Keratinocyte (primary cell): ENCODE measurements at regions not wholly inside any gene's neighbourhood (a gene's known extent, or its start where the extent isn't known, plus 50 kb on each side); places are given as distances from the start of the nearest gene placed in this dataset.

Source experiments
- DNase-seq: peaks from one replicate; pipeline ENCODE4 v3.0.0-alpha.2; 2011; ENCODE audit warnings: low read depth, missing footprints, low spot score
- FAIRE-seq: peaks from 2 replicates; lab custom pipeline; 2011; peaks lifted over from hg19 to GRCh38; lab: Jason Lieb, UNC
- H2AFZ ChIP-seq: 2 replicates; pipeline ENCODE4 v1.6.0; 2012; ENCODE audit warnings: low read length, control low read depth, inconsistent platforms; ENCODE audit not compliant: control insufficient read depth
- H3K27ac ChIP-seq: 2 replicates; pipeline ENCODE4 v1.5.1; 2011; ENCODE audit warnings: low read length; ENCODE audit not compliant: control insufficient read depth, insufficient read depth
- H3K27me3 ChIP-seq: 3 replicates; pipeline ENCODE4 v1.6.0; 2011; ENCODE audit warnings: low read length; ENCODE audit not compliant: control insufficient read depth, insufficient read depth; ENCODE audit errors: extremely low read depth
- H3K36me3 ChIP-seq, 2 experiments: 2 replicates in 1 of 2; 3 replicates in 1 of 2; pipeline ENCODE4 v1.5.1; 2011; ENCODE audit warnings: low read length in 2 of 2, mild to moderate bottlenecking in 1 of 2; ENCODE audit not compliant: control insufficient read depth in 2 of 2, insufficient read depth in 2 of 2; ENCODE audit errors: extremely low read depth in 1 of 2
- H3K4me1 ChIP-seq: 3 replicates; pipeline ENCODE4 v1.5.1; 2011; ENCODE audit warnings: low read length; ENCODE audit not compliant: control insufficient read depth, insufficient read depth; ENCODE audit errors: extremely low read depth
- H3K4me2 ChIP-seq: 3 replicates; pipeline ENCODE4 v1.6.0; 2011; ENCODE audit warnings: low read depth, low read length; ENCODE audit not compliant: control insufficient read depth, insufficient read depth; ENCODE audit errors: extremely low read depth
- H3K4me3 ChIP-seq, 3 experiments: fragments of 200-600 bp in 1 of 3; sonication (generic) in 1 of 3; 2 replicates in 2 of 3; 3 replicates in 1 of 3; pipeline ENCODE4 v1.5.1; 2011 to 2016; ENCODE audit warnings: low read length in 3 of 3, mild to moderate bottlenecking in 3 of 3, control low read depth in 2 of 3, inconsistent platforms in 1 of 3, low read depth in 1 of 3, mixed read lengths in 1 of 3, mixed run types in 1 of 3, moderate library complexity in 1 of 3; ENCODE audit not compliant: control insufficient read depth in 2 of 3, insufficient read depth in 2 of 3; ENCODE audit errors: extremely low read depth in 1 of 3
- H3K79me2 ChIP-seq: 2 replicates; pipeline ENCODE4 v1.6.0; 2012; ENCODE audit warnings: low read length; ENCODE audit not compliant: control insufficient read depth, insufficient read depth
- H3K9ac ChIP-seq: 3 replicates; pipeline ENCODE4 v1.6.0; 2011; ENCODE audit warnings: low read length; ENCODE audit not compliant: control insufficient read depth, insufficient read depth; ENCODE audit errors: extremely low read depth
- H3K9me1 ChIP-seq: 3 replicates; pipeline ENCODE4 v1.6.0; 2011; ENCODE audit warnings: low read length; ENCODE audit not compliant: control insufficient read depth, insufficient read depth; ENCODE audit errors: extremely low read depth
- H3K9me3 ChIP-seq: 2 replicates; pipeline ENCODE4 v1.5.1; 2012; ENCODE audit warnings: low read depth, low read length; ENCODE audit not compliant: control insufficient read depth
- H4K20me1 ChIP-seq: 3 replicates; pipeline ENCODE4 v1.6.0; 2011; ENCODE audit warnings: low read length; ENCODE audit not compliant: control insufficient read depth, insufficient read depth; ENCODE audit errors: extremely low read depth
- CTCF ChIP-seq, 3 experiments: IDR thresholded peaks in 1 of 3; conservative IDR thresholded peaks in 1 of 3; optimal IDR thresholded peaks in 1 of 3; 2 replicates in 2 of 3; 3 replicates in 1 of 3; pipeline versions ENCODE3 to v1.5.1; 2011; ENCODE audit warnings: low read length in 3 of 3, mild to moderate bottlenecking in 3 of 3, moderate library complexity in 2 of 3, control low read depth in 1 of 3, inconsistent platforms in 1 of 3; ENCODE audit not compliant: insufficient read depth in 2 of 3; ENCODE audit errors: extremely low read depth in 1 of 3
- EZH2 ChIP-seq: IDR thresholded peaks from one replicate; pipeline ENCODE4 v1.6.1; 2012; ENCODE audit warnings: inconsistent platforms, mild to moderate bottlenecking, low read length, moderate library complexity
- dilution Hi-C: fragments of 300-500 bp; cut with MboI; formaldehyde crosslinking; loops from one replicate; pipeline ENCODE4 v1.7.0; 2020; ENCODE audit warnings: low sequenced_read_pairs; ENCODE audit not compliant: extremely low pct_ligation_motif_present

DNA sequence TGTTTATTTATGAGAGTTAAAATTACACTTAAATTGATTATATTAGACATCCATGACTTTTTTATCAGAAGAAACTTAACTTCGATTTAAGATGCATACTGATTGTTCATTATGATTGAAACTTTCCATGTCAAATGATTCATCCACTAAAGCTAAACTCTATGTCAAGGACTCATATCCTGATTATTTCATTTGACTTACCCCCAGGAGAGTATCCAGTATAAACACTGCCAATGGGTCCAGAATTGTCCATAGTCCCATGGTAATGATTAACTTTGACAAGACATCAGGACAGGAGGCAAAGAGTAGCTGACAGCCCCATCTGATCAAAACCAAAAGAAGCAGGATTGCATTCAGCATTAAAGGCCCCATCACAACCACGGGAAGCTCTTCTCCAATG, 709.9 kb downstream of the TFAP2A start:
- H3K36me3 ChIP-seq = no peaks in the 10 kb centered on the region
- FAIRE-seq = no peak
- no peak overlapping the region for H3K27ac ChIP-seq
- H3K4me3 ChIP-seq = no peak overlapping the region
- no peaks in the 10 kb centered on the region for H3K4me1 ChIP-seq
- no peak overlapping the region for H2AFZ ChIP-seq
- dilution Hi-C loops = no loop called here
- no peak overlapping the region for H3K9ac ChIP-seq
- H3K4me2 ChIP-seq = no peak overlapping the region
- DNase-seq = no peak
- no peaks in the 10 kb centered on the region for H3K9me1 ChIP-seq
- H4K20me1 ChIP-seq = no peaks in the 10 kb centered on the region
- no peaks in the 10 kb centered on the region for H3K27me3 ChIP-seq
- no peaks in the 10 kb centered on the region for H3K79me2 ChIP-seq
- H3K9me3 ChIP-seq = no peaks in the 10 kb centered on the region
- TF ChIP-seq CTCF (optimal IDR thresholded peaks at IDR 0.05 in 1 of 3, IDR thresholded peaks at IDR 0.05 in 1 of 3, conservative IDR thresholded peaks at IDR 0.05 in 1 of 3; ENCODE audit: extremely low read depth in 1 of 3, insufficient read depth in 2 of 3, low read length in 3 of 3) = no peak
- no peak for TF ChIP-seq EZH2

- no peaks in the 10 kb centered on the region for H4K20me1 ChIP-seq
- H3K27me3 ChIP-seq = no peaks in the 10 kb centered on the region
- no peaks in the 10 kb centered on the region for H3K79me2 ChIP-seq
- H3K36me3 ChIP-seq = no peaks in the 10 kb centered on the region
- no peak for FAIRE-seq
- H3K4me2 ChIP-seq = no peak overlapping the region
- no peaks in the 10 kb centered on the region for H3K4me1 ChIP-seq
- dilution Hi-C loops = no loop called here
- no peak overlapping the region for H3K4me3 ChIP-seq
- H2AFZ ChIP-seq = no peak overlapping the region
- no peak overlapping the region for H3K27ac ChIP-seq
- no peak overlapping the region for H3K9ac ChIP-seq
- H3K9me3 ChIP-seq = no peaks in the 10 kb centered on the region
- no peaks in the 10 kb centered on the region for H3K9me1 ChIP-seq
- TF ChIP-seq EZH2 = no peak
- no peak for TF ChIP-seq CTCF (optimal IDR thresholded peaks at IDR 0.05 in 1 of 3, IDR thresholded peaks at IDR 0.05 in 1 of 3, conservative IDR thresholded peaks at IDR 0.05 in 1 of 3; ENCODE audit: extremely low read depth in 1 of 3, insufficient read depth in 2 of 3, low read length in 3 of 3)
- DNase-seq = no peak
These were observed 712.0 kb downstream of the TFAP2A start for GRCh38 chr6:9702914-9703313.
